Activated CD8-positive, alpha-beta memory T cell treated with anti-CD3 and anti-CD28 coated beads for 4 hours (primary cell): ENCODE measurements at regions not wholly inside any gene's neighbourhood (a gene's known extent, or its start where the extent isn't known, plus 50 kb on each side); places are given as distances from the start of the nearest gene placed in this dataset.
"Not testable (repeated sequence)": the region's sequence is repeated elsewhere in the genome, so short reads cannot be mapped to it uniquely, and the experiment has no call there.

ENCODE experiments used
- DNase-seq, 2 donors: peaks; one replicate each; pipeline ENCODE4 v3.0.0-alpha.2; 2020; ENCODE audit warnings: low read depth in 2 of 2

DNA sequence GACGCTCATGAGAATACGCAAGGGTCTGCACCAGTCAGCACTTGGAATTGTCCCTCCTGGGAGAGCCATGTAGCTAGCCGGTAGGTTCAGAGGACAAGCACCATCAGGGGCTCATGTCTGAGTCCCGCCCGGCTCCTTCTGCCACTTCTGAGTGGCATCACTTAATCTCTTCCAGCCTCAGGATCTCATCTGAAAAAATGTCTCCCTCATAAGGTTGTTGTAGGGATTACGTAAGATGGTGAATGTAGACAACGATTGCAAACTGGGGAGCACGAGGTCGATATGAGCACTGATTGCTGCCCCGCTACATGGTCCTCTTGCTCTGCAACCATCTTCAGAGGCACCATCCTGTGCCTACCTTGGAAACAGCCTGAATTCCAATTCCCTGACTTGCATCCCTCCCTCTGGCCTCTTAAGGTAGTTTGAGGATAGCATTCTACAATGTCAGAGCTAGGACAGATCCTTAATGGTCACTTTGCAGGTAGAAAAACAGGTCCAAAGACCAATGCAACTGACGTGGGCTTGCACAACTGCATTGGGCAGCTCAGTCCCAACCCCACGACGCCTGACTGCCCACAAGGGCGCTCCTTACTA lies 115.8 kb upstream of the TMEM45B start:
- DNase-seq, result no peak

DNA sequence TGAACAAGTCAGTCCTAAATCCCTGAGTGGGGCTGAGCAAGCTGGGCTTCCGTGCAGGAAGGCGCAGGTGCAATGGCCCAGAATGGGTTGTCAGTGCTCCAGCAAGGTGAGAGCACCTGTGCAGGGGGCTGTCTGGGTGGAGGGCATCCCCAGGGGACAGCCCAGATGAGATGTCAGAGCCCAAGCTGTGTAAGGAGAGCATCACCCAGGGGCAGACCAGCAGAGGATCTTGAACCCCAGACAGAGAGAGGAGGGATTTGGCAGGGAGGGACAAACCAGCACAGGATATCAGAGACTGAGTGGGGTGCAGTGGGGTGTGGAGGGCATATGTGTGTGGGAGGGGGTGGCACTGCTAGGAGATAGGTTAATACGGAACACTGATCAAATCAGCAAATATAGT lies 114.9 kb upstream of the TMEM45B start:
- DNase-seq, result no peak

GRCh38 chr11:129701706-129702105 lies 113.9 kb upstream of the TMEM45B start:
- DNase-seq, result no peak

DNA sequence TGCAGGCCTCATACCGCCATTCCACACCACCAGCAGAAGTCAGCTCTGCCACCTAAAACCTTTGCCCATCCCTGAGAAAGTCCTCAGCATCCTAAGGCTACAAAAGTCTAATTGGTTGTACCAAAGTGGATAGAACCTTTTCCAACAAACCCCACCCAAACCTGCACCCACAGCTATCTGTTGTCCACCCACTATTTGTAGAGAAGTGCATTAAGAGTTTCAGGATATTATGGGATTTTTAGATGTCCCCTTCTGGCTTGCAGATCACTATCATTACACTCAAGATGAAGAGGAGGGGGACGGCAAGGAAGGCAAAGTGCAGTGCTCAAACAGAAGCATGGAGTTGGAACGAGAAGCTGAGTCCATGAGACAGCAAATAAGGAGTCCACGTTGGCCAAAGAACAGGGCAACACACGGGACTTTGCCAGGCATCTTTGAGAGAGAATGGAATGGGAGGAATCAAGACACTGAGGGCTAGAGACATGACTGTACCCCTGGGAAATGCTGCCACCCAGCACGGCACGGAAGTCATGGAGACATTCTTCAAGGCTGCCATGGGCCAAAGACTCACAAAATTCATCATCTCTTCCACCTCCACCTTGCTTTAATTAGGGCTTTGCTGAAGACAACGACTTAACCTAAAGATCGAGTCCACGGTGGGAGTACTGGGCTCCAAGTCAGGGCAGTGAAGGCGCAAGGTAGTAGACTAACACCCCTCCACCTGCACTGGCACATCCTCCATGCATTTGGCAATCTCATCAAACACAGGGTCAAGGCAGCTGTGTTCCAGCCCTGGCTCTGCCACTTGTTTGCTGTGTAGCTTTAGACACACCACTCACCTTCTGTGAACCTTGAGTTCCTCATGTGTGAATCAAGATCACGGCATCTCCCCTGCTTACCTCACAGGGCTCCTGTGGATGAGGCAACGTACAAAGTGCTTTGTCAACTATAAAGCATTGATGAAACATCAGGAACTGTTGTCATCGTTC lies 112.9 kb upstream of the TMEM45B start:
- DNase-seq, result no peak

GRCh38 chr11:129703846-129704245 lies 111.8 kb upstream of the TMEM45B start:
- no peak for DNase-seq

GRCh38 chr11:129704831-129705230 lies 110.8 kb upstream of the TMEM45B start:
- no peak for DNase-seq

DNA sequence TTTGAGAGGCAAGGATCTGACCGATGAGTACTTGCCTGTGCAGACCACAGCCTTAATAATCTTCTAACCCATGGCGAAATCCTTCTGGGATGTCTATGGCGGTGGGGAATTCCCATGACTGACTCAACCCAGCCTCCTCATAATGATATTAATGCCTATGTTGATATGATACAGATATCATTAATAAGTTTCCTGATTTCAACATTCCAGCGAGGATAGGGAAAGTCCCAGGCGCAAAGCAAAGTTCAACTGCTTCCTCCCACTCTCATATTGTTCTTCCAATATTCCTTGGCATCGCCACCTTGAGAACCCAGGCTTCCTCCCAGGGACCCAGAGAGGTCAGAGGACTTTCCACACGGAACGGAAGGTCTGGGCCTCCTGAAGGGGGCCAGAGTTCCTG lies 110.3 kb upstream of the TMEM45B start:
- DNase-seq, result no peak

DNA sequence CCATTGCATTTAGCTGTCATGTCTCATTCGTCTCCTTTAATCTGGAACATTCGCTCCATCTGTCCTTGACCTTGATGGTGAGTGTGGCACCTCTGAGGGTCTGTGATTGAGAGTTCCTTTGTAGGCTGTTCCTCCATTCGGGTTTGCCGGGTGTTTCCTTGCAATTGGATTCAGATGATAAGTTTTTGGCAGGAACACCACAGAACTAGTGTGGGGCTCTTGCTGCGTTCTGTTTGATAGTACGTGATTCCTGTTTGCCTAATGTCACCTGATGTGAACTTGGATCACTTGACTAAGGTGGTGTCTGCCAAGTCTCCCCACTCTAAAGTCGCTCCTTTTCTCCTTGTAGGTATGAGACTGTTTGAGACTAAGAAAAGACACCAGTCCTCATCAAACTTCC lies 109.7 kb upstream of the TMEM45B start:
- DNase-seq, result no peak

- no peak for DNase-seq
These were observed 105.7 kb upstream of the TMEM45B start for GRCh38 chr11:129709801-129710398.

GRCh38 chr11:129710423-129710822 lies 105.2 kb upstream of the TMEM45B start:
- no peak for DNase-seq

DNA sequence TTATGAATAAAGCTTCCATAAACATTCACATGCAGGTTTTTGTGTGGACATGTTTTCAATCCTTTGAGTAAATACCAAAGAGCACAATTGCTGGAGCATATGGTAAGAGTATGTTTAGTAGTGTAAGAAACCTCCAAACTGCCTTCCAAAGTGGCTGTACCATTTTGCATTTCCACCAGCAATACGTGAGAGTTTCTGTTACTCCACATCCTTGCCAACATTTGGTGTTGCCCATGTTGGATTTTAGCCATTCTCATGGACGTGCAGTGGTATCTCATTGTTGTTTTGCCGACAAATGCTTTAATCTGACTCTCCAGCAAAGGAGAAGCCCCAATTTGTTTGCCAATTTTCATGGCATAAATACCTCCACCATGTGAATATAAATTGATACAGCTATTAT lies 103.9 kb upstream of the TMEM45B start:
- no peak for DNase-seq

GRCh38 chr11:129712486-129713240 lies 103.0 kb upstream of the TMEM45B start:
- DNase-seq, result not testable (repeated sequence)

GRCh38 chr11:129719037-129719436 lies 96.6 kb upstream of the TMEM45B start:
- no peak for DNase-seq

DNA sequence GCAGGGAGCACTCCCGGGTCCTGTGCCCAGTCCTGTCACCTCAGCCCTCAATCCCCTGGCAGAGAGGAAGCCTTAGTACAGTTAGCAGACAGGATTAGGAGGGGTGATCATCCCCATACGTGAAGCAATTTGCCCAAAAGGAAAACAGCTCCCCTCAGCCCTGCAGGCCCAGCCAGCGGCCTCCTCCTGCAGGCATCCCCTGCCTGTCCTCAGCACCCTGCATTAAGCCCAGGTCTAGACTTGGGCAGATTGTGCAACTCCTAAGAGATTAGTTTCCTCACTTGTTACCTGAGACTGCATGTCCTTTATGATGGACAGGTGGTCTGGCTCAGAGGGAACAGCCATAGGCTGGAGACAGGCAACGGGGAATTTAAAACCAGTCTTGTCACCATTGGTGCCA lies 95.5 kb upstream of the TMEM45B start:
- DNase-seq, result no peak

DNA sequence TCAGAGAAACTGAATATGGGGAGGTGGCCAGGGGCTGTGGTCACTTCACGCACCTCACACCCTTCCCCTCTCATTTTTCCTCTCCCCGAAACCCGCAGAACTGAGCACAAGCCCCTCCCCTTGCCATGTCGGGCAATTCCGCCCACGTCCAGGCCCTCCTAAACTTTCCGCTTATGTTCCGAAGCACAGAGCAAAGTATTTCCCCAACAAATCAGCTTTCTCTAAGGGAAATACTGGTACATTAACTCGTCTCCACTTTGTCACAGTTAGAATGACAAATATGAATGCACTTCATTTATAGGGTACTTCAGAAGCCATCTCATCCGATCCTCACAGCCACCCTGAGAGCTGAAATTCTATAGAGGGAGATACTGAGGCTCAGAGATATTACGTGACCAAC lies 94.7 kb upstream of the TMEM45B start:
- DNase-seq, result no peak

- DNase-seq, result no peak
These were observed 94.0 kb upstream of the TMEM45B start for GRCh38 chr11:129721685-129722084.

- DNase-seq, result no peak
These were observed 93.1 kb upstream of the TMEM45B start for GRCh38 chr11:129722529-129722928.

GRCh38 chr11:129723146-129723760 lies 92.4 kb upstream of the TMEM45B start:
- no peak for DNase-seq

GRCh38 chr11:129723761-129724162 lies 91.9 kb upstream of the TMEM45B start:
- DNase-seq, result no peak

DNA sequence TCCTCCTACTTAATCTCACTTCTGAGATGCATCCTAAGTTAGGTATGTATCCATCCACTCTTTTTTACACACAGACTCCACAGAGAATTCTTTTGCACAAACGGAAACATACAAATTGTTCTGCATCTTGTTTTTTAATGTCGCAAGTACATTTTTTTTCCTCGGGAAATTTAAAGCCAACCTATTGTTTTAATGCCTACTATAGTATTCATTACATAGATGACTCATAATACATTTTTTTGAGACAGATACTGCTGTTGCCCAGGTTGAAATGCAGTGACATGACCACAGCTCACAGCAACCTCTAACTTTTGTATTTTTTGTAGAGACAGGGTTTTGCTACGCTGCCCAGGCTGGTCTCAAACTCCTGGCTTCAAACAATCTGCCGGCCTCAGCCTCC lies 90.8 kb upstream of the TMEM45B start:
- no peak for DNase-seq

DNA sequence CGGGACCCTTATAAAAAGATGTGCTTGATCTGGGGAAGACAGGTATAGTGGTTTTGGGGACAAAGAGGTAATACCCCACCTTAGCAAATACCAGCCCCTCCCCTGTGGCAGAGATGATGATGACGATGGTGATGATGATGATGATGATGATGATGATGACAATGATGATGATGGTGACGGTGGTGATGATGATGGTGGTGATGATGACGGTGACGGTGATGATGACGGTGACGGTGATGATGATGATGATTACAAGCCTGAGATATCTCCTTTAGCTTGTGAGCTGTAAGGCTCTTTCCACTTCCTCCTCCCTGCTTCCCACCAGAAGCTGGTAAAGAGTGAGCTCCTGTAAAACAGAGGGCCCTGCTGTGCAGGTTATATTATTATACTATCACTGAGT lies 89.5 kb upstream of the TMEM45B start:
- no peak for DNase-seq

DNA sequence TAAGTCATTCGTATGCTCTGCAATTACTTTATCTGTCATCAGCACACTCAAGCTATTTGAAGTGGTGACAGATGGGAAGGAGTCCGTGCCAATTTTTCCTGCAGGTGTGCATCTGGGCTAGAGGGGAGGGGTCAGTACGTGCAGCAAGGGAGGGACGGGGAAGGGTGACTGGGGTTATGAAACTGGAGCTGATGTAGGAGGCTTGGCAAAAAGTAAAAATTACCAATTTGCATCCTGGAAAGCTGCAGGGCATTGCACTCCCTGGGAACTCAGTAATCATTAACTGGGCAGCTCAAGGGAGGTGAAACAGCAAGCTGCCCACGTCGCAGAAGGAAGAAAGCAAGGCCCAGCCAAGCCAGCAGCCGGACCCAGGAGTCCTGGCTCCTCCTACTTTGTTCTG lies 87.1 kb upstream of the TMEM45B start:
- no peak for DNase-seq
